HCT116 (cell line): ENCODE measurements at regions not wholly inside any gene's neighbourhood (a gene's known extent, or its start where the extent isn't known, plus 50 kb on each side); places are given as distances from the start of the nearest gene placed in this dataset.

ENCODE experiments used
- ATAC-seq: fragments of 200-7000 bp; cut with Tn5 transposase; 2 replicates; pipeline ENCODE4 v1.9.1; 2020; ENCODE audit warnings: mild to moderate bottlenecking, moderate library complexity
- BruUV-seq: library from RNA; stranded (reverse); fragments of 400-500 nt; replicated peaks from 2 replicates; lab custom pipeline; 2021; lab: Mats Ljungman, UMichigan
- CTCF ChIA-PET: fragments of 300-600 bp; sonication (Branson Sonifier 250); formaldehyde crosslinking; loops from one replicate; lab custom pipeline; 2021; ENCODE audit warnings: antibody characterized with exemption; lab: Charles Lee
- POLR2A ChIA-PET: fragments of 300-600, 350-600 bp; sonication (Branson Sonifier 250); formaldehyde crosslinking; loops from one replicate; lab custom pipeline; 2021; ENCODE audit warnings: antibody characterized with exemption; lab: Charles Lee
- RAD21 ChIA-PET, 2 experiments: fragments of 300-600 bp; sonication (Branson Sonifier 250); formaldehyde crosslinking; loops; one replicate each; lab custom pipeline; 2023; ENCODE audit warnings: low total read pairs in 2 of 2; ENCODE audit not compliant: uncharacterized antibody in 2 of 2, unreplicated experiment in 2 of 2, low non-redundant PET in 1 of 2; lab: Charles Lee
- DNase-seq: peaks from one replicate; pipeline ENCODE4 v3.0.0-alpha.2; 2010; ENCODE audit warnings: low read depth, low spot score
- H2AFZ ChIP-seq: fragments of 200-600 bp; shearing (Covaris generic), sonication (generic); 2 replicates; pipeline ENCODE4 v1.6.1; 2017; ENCODE audit warnings: low read depth, mixed run types, mixed read lengths, antibody characterized with exemption, low read length; ENCODE audit not compliant: poor library complexity, severe bottlenecking
- H3K27ac ChIP-seq: 2 replicates; pipeline ENCODE4 v1.5.1; 2012; ENCODE audit warnings: low read depth, low read length
- H3K27me3 ChIP-seq: fragments of 200-600 bp; sonication (generic); 2 replicates; pipeline ENCODE4 v1.6.1; 2016; ENCODE audit warnings: mixed run types, low read length, mixed read lengths; ENCODE audit not compliant: insufficient read depth
- H3K36me3 ChIP-seq, 2 experiments: fragments of 200-500 bp in 1 of 2; fragments of 200-600 bp in 1 of 2; sonication (Bioruptor generic) in 1 of 2; sonication (generic) in 1 of 2; 2 replicates each; pipeline versions ENCODE4 v1.5.1 to v1.6.1; 2014 to 2016; ENCODE audit warnings: low read length in 2 of 2, inconsistent platforms in 1 of 2, mixed read lengths in 1 of 2, mixed run types in 1 of 2; ENCODE audit not compliant: insufficient read depth in 2 of 2, control insufficient read depth in 1 of 2
- H3K4me1 ChIP-seq, 2 experiments: fragments of 200-600 bp in 1 of 2; sonication (generic) in 1 of 2; 2 replicates each; pipeline versions ENCODE4 v1.5.1 to v1.6.1; 2012 to 2017; ENCODE audit warnings: low read length in 2 of 2, inconsistent platforms in 1 of 2, mild to moderate bottlenecking in 1 of 2, mixed read lengths in 1 of 2, mixed run types in 1 of 2, moderate library complexity in 1 of 2; ENCODE audit not compliant: insufficient read depth in 2 of 2, control insufficient read depth in 1 of 2
- H3K4me2 ChIP-seq: fragments of 200-600 bp; sonication (generic); 2 replicates; pipeline ENCODE4 v1.6.1; 2017; ENCODE audit warnings: mixed run types, low read length, mixed read lengths
- H3K4me3 ChIP-seq, 2 experiments: fragments of 200-600 bp in 1 of 2; sonication (generic) in 1 of 2; replicated peaks in 1 of 2; 2 replicates each; pipeline ENCODE4 v1.5.1; 2011 to 2016; ENCODE audit warnings: low read length in 2 of 2, control low read depth in 1 of 2, low read depth in 1 of 2, mild to moderate bottlenecking in 1 of 2, mixed read lengths in 1 of 2, mixed run types in 1 of 2
- H3K79me2 ChIP-seq: fragments of 200-600 bp; sonication (generic); 2 replicates; pipeline ENCODE4 v1.6.1; 2017; ENCODE audit warnings: mild to moderate bottlenecking, mixed run types, low read length, moderate library complexity, mixed read lengths; ENCODE audit not compliant: insufficient read depth
- H3K9ac ChIP-seq: fragments of 200-600 bp; sonication (generic); 2 replicates; pipeline ENCODE4 v1.6.1; 2016; ENCODE audit warnings: low read length, mixed read lengths
- H3K9me2 ChIP-seq: fragments of 200-600 bp; sonication (generic), shearing (Covaris generic); 2 replicates; pipeline ENCODE4 v1.6.1; 2017; ENCODE audit warnings: mixed run types, mild to moderate bottlenecking, moderate library complexity; ENCODE audit not compliant: insufficient read depth
- H3K9me3 ChIP-seq, 2 experiments: fragments of 200-500 bp in 1 of 2; fragments of 200-600 bp in 1 of 2; sonication (Bioruptor generic) in 1 of 2; sonication (generic) in 1 of 2; 2 replicates each; pipeline ENCODE4 v1.6.1; 2014 to 2017; ENCODE audit warnings: low read length in 2 of 2, mixed read lengths in 2 of 2, inconsistent platforms in 1 of 2, low read depth in 1 of 2, mild to moderate bottlenecking in 1 of 2, mixed run types in 1 of 2, moderate library complexity in 1 of 2; ENCODE audit not compliant: control insufficient read depth in 1 of 2, insufficient read depth in 1 of 2
- H4K20me1 ChIP-seq: fragments of 200-600 bp; sonication (generic), shearing (Covaris generic); 2 replicates; pipeline ENCODE4 v1.6.1; 2017; ENCODE audit warnings: mixed run types, mild to moderate bottlenecking, moderate library complexity; ENCODE audit not compliant: insufficient read depth
- ATF3 ChIP-seq: IDR thresholded peaks from 2 replicates; pipeline ENCODE4 v1.6.1; 2012
- EGR1 ChIP-seq: IDR thresholded peaks from 2 replicates; pipeline ENCODE4 v1.6.1; 2012; ENCODE audit warnings: low read depth
- ELF1 ChIP-seq: IDR thresholded peaks from 2 replicates; pipeline ENCODE4 v1.6.1; 2012; ENCODE audit warnings: low read depth, borderline replicate concordance
- EZH2 ChIP-seq: fragments of 200-600 bp; sonication (generic); IDR thresholded peaks from 2 replicates; pipeline ENCODE4 v1.6.1; 2017; ENCODE audit warnings: antibody characterized with exemption, mixed run types
- FOSL1 ChIP-seq: IDR thresholded peaks from 2 replicates; pipeline ENCODE4 v1.6.1; 2012; ENCODE audit warnings: low read depth
- JUND ChIP-seq: IDR thresholded peaks from 2 replicates; pipeline ENCODE4 v1.6.1; 2012
- RAD21 ChIP-seq: IDR thresholded peaks from 2 replicates; pipeline ENCODE4 v1.6.1; 2012; ENCODE audit warnings: low read depth, mild to moderate bottlenecking
- SIN3A ChIP-seq: IDR thresholded peaks from 2 replicates; pipeline ENCODE4 v1.6.1; 2012; ENCODE audit warnings: low read depth
- SRF ChIP-seq: IDR thresholded peaks from 2 replicates; pipeline ENCODE4 v1.6.1; 2012; ENCODE audit warnings: low read depth
- TCF7L2 ChIP-seq: IDR thresholded peaks from 2 replicates; pipeline ENCODE4 v1.7.0; 2011; ENCODE audit warnings: borderline replicate concordance, inconsistent platforms; ENCODE audit not compliant: insufficient read depth, insufficient read length; ENCODE audit errors: extremely low read depth
- YY1 ChIP-seq: IDR thresholded peaks from 2 replicates; pipeline ENCODE4 v1.6.1; 2011; ENCODE audit warnings: low read length, low read depth, moderate library complexity, mild to moderate bottlenecking; ENCODE audit not compliant: insufficient replicate concordance; ENCODE audit errors: extremely low read depth
- ZFX ChIP-seq: fragments of 450-650 bp; IDR thresholded peaks from 2 replicates; pipeline ENCODE4 v1.6.1; 2017
- ZNF274 ChIP-seq: fragments of 200-500 bp; sonication (Bioruptor generic); IDR thresholded peaks from 2 replicates; pipeline ENCODE4 v1.6.1; 2014; ENCODE audit warnings: mild to moderate bottlenecking, low read depth, low read length, inconsistent platforms
- intact Hi-C: fragments of 100-400 bp; cut with micrococcal nuclease; formaldehyde crosslinking; loops from 2 replicates; pipeline ENCODE4 v1.10.0; 2022
- TF ChIP-seq, protein P1 (sequence below): IDR thresholded peaks from 2 replicates; pipeline ENCODE4 v1.6.1; 2011; ENCODE audit warnings: mild to moderate bottlenecking, low read length, moderate library complexity; ENCODE audit not compliant: insufficient replicate concordance; ENCODE audit errors: extremely low read depth
- TF ChIP-seq, protein P2 (sequence below), 3 experiments: fragments of 200-600 bp in 1 of 3; sonication (generic) in 1 of 3; IDR thresholded peaks in 2 of 3; conservative IDR thresholded peaks in 1 of 3; 2 replicates each; pipeline ENCODE4 v1.5.1; 2012 to 2017; ENCODE audit warnings: low read depth in 2 of 3, low read length in 2 of 3, antibody characterized with exemption in 1 of 3, borderline replicate concordance in 1 of 3, control low read depth in 1 of 3, mild to moderate bottlenecking in 1 of 3, mixed read lengths in 1 of 3, mixed run types in 1 of 3, moderate library complexity in 1 of 3; ENCODE audit not compliant: insufficient read depth in 1 of 3
- TF ChIP-seq, protein P3 (sequence below): IDR thresholded peaks from 2 replicates; pipeline ENCODE4 v1.6.1; 2012
- TF ChIP-seq, protein P4 (sequence below): IDR thresholded peaks from 2 replicates; pipeline ENCODE4 v1.6.1; 2012; ENCODE audit warnings: low read depth

GRCh38 chr6:82072751-82073150, 174.8 kb downstream of the IBTK start:
- DNase-seq = no peak
- Histone ChIP-seq H2AFZ (no peak overlapping the region), H3K79me2 (no peaks in the 10 kb centered on the region), H3K4me3 (no peak overlapping the region), H3K27me3 (no peaks in the 10 kb centered on the region), H3K9me2 (no peaks in the 10 kb centered on the region; the same call in 1 of the 2 replicates)
- intact Hi-C loops = no loop called here
- TF ChIP-seq RAD21 (no peak), ATF3 (no peak), ZNF274 (no peak), ELF1 (no peak), EZH2 (no peak), YY1 (no peak), FOSL1 (no peak), ZFX (no peak), TCF7L2 (no peak), EGR1 (no peak), SIN3A (no peak), SRF (no peak), JUND (no peak)
- TF ChIP-seq, protein P1, sequence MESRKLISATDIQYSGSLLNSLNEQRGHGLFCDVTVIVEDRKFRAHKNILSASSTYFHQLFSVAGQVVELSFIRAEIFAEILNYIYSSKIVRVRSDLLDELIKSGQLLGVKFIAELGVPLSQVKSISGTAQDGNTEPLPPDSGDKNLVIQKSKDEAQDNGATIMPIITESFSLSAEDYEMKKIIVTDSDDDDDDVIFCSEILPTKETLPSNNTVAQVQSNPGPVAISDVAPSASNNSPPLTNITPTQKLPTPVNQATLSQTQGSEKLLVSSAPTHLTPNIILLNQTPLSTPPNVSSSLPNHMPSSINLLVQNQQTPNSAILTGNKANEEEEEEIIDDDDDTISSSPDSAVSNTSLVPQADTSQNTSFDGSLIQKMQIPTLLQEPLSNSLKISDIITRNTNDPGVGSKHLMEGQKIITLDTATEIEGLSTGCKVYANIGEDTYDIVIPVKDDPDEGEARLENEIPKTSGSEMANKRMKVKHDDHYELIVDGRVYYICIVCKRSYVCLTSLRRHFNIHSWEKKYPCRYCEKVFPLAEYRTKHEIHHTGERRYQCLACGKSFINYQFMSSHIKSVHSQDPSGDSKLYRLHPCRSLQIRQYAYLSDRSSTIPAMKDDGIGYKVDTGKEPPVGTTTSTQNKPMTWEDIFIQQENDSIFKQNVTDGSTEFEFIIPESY = no peak
- TF ChIP-seq, protein P2, sequence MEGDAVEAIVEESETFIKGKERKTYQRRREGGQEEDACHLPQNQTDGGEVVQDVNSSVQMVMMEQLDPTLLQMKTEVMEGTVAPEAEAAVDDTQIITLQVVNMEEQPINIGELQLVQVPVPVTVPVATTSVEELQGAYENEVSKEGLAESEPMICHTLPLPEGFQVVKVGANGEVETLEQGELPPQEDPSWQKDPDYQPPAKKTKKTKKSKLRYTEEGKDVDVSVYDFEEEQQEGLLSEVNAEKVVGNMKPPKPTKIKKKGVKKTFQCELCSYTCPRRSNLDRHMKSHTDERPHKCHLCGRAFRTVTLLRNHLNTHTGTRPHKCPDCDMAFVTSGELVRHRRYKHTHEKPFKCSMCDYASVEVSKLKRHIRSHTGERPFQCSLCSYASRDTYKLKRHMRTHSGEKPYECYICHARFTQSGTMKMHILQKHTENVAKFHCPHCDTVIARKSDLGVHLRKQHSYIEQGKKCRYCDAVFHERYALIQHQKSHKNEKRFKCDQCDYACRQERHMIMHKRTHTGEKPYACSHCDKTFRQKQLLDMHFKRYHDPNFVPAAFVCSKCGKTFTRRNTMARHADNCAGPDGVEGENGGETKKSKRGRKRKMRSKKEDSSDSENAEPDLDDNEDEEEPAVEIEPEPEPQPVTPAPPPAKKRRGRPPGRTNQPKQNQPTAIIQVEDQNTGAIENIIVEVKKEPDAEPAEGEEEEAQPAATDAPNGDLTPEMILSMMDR (IDR thresholded peaks at IDR 0.05 in 2 of 3, conservative IDR thresholded peaks at IDR 0.05 in 1 of 3; ENCODE audit: borderline replicate concordance in 1 of 3, insufficient read depth in 1 of 3, low read depth in 2 of 3, low read length in 2 of 3) = no peak
- TF ChIP-seq, protein P3, sequence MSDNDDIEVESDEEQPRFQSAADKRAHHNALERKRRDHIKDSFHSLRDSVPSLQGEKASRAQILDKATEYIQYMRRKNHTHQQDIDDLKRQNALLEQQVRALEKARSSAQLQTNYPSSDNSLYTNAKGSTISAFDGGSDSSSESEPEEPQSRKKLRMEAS = no peak
- TF ChIP-seq, protein P4, sequence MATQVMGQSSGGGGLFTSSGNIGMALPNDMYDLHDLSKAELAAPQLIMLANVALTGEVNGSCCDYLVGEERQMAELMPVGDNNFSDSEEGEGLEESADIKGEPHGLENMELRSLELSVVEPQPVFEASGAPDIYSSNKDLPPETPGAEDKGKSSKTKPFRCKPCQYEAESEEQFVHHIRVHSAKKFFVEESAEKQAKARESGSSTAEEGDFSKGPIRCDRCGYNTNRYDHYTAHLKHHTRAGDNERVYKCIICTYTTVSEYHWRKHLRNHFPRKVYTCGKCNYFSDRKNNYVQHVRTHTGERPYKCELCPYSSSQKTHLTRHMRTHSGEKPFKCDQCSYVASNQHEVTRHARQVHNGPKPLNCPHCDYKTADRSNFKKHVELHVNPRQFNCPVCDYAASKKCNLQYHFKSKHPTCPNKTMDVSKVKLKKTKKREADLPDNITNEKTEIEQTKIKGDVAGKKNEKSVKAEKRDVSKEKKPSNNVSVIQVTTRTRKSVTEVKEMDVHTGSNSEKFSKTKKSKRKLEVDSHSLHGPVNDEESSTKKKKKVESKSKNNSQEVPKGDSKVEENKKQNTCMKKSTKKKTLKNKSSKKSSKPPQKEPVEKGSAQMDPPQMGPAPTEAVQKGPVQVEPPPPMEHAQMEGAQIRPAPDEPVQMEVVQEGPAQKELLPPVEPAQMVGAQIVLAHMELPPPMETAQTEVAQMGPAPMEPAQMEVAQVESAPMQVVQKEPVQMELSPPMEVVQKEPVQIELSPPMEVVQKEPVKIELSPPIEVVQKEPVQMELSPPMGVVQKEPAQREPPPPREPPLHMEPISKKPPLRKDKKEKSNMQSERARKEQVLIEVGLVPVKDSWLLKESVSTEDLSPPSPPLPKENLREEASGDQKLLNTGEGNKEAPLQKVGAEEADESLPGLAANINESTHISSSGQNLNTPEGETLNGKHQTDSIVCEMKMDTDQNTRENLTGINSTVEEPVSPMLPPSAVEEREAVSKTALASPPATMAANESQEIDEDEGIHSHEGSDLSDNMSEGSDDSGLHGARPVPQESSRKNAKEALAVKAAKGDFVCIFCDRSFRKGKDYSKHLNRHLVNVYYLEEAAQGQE = no peak
- TF ChIP-seq, all 23 proteins: peak for 0
- ChIA-PET RAD21 (no interaction called here), CTCF (no interaction called here), POLR2A (no interaction called here)
- no peak for ATAC-seq
- BruUV-seq = no TSS peak
- Histone ChIP-seq H3K27ac (no peak overlapping the region), H3K9ac (no peak overlapping the region), H3K4me2 (no peak overlapping the region), H3K36me3 (no peaks in the 10 kb centered on the region), H3K4me1 (0 out of 4 replicates have a peak, but pooled peaks cover 0 to 3% of the 10 kb centered on the region in 2 experiments), H4K20me1 (no peaks in the 10 kb centered on the region), H3K9me3 (no peaks in the 10 kb centered on the region)
